ENCODE measurements at regions not wholly inside any gene's neighbourhood (a gene's known extent, or its start where the extent isn't known, plus 50 kb on each side); places are given as distances from the start of the nearest gene placed in this dataset.
"Not testable (repeated sequence)": the region's sequence is repeated elsewhere in the genome, so short reads cannot be mapped to it uniquely, and the experiment has no call there.

- intact Hi-C loops (cut with micrococcal nuclease) = no loop called here
Measured at GRCh38 chr14:89473989-89474388, 57.0 kb upstream of the FOXN3 start.

- intact Hi-C loops (cut with micrococcal nuclease) = no loop called here
Measured at GRCh38 chr14:89473569-89473968, 56.5 kb upstream of the FOXN3 start.

GRCh38 chr14:89470401-89470800, 53.4 kb upstream of the FOXN3 start:
- intact Hi-C loops (cut with micrococcal nuclease) = no loop called here

- intact Hi-C loops (cut with micrococcal nuclease) = no loop called here
Measured at GRCh38 chr14:89469210-89470198, 52.5 kb upstream of the FOXN3 start.

GRCh38 chr14:89468566-89468965, 51.5 kb upstream of the FOXN3 start:
- intact Hi-C loops (cut with micrococcal nuclease) = no loop called here

GRCh38 chr14:89468030-89468429, 51.0 kb upstream of the FOXN3 start:
- intact Hi-C loops (cut with micrococcal nuclease) = not testable (repeated sequence)

- intact Hi-C loops (cut with micrococcal nuclease) = no loop called here
Measured at GRCh38 chr14:89466944-89467343, 49.9 kb upstream of the FOXN3 start.

Data from T-helper 2 cell treated with Interferon-gamma antibody and Interleukin-4, amounts not matched to agents 100 ng/mL and 5 ng/mL, for 36 hours (primary cell).